ENCODE measurements at regions not wholly inside any gene's neighbourhood (a gene's known extent, or its start where the extent isn't known, plus 50 kb on each side); places are given as distances from the start of the nearest gene placed in this dataset.

- no peak for DNase-seq
Measured at GRCh38 chr5:121681229-121681855, 170.3 kb upstream of the FTMT start.

GRCh38 chr5:121688126-121688525 is 163.6 kb upstream of the FTMT start:
- no peak for DNase-seq

- no peak for DNase-seq
Measured at GRCh38 chr5:121688781-121689180, 162.9 kb upstream of the FTMT start.

GRCh38 chr5:121691478-121691877 is 160.2 kb upstream of the FTMT start:
- no peak for DNase-seq

- no peak for DNase-seq
Measured at GRCh38 chr5:121692158-121692557, 159.5 kb upstream of the FTMT start.

GRCh38 chr5:121693864-121694263 is 157.8 kb upstream of the FTMT start:
- DNase-seq, result no peak

GRCh38 chr5:121695307-121695706 is 156.4 kb upstream of the FTMT start:
- no peak for DNase-seq

- no peak for DNase-seq
Measured at GRCh38 chr5:121698690-121699089, 153.0 kb upstream of the FTMT start.

- DNase-seq, result no peak
Measured at GRCh38 chr5:121701731-121702130, 150.0 kb upstream of the FTMT start.

GRCh38 chr5:121702682-121703081 is 149.0 kb upstream of the FTMT start:
- DNase-seq, result no peak

GRCh38 chr5:121704291-121704690 is 147.4 kb upstream of the FTMT start:
- no peak for DNase-seq

- DNase-seq, result no peak
Measured at GRCh38 chr5:121706686-121707085, 145.0 kb upstream of the FTMT start.

- no peak for DNase-seq
Measured at GRCh38 chr5:121707178-121707577, 144.5 kb upstream of the FTMT start.

GRCh38 chr5:121711416-121711815 is 140.3 kb upstream of the FTMT start:
- no peak for DNase-seq

GRCh38 chr5:121719255-121719654 is 132.4 kb upstream of the FTMT start:
- no peak for DNase-seq

- no peak for DNase-seq
Measured at GRCh38 chr5:121725450-121725849, 126.2 kb upstream of the FTMT start.

- DNase-seq, result no peak
Measured at GRCh38 chr5:121726991-121727390, 124.7 kb upstream of the FTMT start.

GRCh38 chr5:121731377-121731776 is 120.3 kb upstream of the FTMT start:
- no peak for DNase-seq

GRCh38 chr5:121735618-121736017 is 116.1 kb upstream of the FTMT start:
- DNase-seq, result no peak

GRCh38 chr5:121737120-121737519 is 114.6 kb upstream of the FTMT start:
- DNase-seq, result no peak

GRCh38 chr5:121741156-121741555 is 110.5 kb upstream of the FTMT start:
- DNase-seq, result no peak

- no peak for DNase-seq
Measured at GRCh38 chr5:121744577-121744976, 107.1 kb upstream of the FTMT start.

GRCh38 chr5:121745407-121745806 is 106.3 kb upstream of the FTMT start:
- DNase-seq, result no peak

GRCh38 chr5:121746763-121747162 is 104.9 kb upstream of the FTMT start:
- DNase-seq, result no peak

GRCh38 chr5:121748686-121749085 is 103.0 kb upstream of the FTMT start:
- no peak for DNase-seq

- no peak for DNase-seq
Measured at GRCh38 chr5:121752149-121752548, 99.5 kb upstream of the FTMT start.
